A673 (cell line): ENCODE measurements at regions not wholly inside any gene's neighbourhood (a gene's known extent, or its start where the extent isn't known, plus 50 kb on each side); places are given as distances from the start of the nearest gene placed in this dataset.

Experiments used
- CTCF ChIP-seq: fragments of 300-800, 200-600 bp; sonication (generic); conservative IDR thresholded peaks from 2 replicates; pipeline ENCODE4 v1.5.1; 2017; ENCODE audit warnings: low read depth, mild to moderate bottlenecking, antibody characterized with exemption, low read length, moderate library complexity, mixed read lengths
- EZH2 ChIP-seq: fragments of 200-600 bp; sonication (generic); IDR thresholded peaks from 2 replicates; pipeline ENCODE4 v1.6.1; 2017; ENCODE audit warnings: borderline replicate concordance, low read depth, mild to moderate bottlenecking, mixed read lengths, antibody characterized with exemption, low read length; ENCODE audit not compliant: poor library complexity, severe bottlenecking

- TF ChIP-seq CTCF: no peak
- no peak for TF ChIP-seq EZH2
These were observed 189.0 kb upstream of the RARB start for GRCh38 chr3:25239042-25239441.
